ENCODE measurements at regions not wholly inside any gene's neighbourhood (a gene's known extent, or its start where the extent isn't known, plus 50 kb on each side); places are given as distances from the start of the nearest gene placed in this dataset.

DNA sequence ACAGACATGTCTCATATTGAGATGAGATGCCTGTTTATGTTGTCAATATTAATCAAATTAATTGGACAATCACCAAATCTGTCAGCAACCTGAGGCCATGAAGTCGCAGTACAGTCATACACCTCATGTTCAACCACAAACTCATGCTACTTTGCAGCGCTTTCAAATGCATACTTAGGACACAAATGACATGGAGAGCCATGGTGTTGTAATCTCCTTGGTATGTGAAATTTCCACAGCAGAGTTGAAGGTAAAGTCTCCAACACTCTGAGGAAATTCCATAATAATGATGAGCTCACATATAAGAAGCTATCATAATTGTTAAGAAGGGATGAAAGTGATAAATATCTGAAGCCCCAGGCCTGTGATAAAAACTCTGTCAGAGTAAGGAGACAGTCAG, 873.9 kb downstream of the MCTP2 start:
- TF ChIP-seq POLR2AphosphoS5 (IDR thresholded peaks at IDR 0.05) (no peak), POLR2A (IDR thresholded peaks at IDR 0.05) (no peak), CTCF (IDR thresholded peaks at IDR 0.05) (no peak)
